ENCODE measurements at regions not wholly inside any gene's neighbourhood (a gene's known extent, or its start where the extent isn't known, plus 50 kb on each side); places are given as distances from the start of the nearest gene placed in this dataset.

DNA sequence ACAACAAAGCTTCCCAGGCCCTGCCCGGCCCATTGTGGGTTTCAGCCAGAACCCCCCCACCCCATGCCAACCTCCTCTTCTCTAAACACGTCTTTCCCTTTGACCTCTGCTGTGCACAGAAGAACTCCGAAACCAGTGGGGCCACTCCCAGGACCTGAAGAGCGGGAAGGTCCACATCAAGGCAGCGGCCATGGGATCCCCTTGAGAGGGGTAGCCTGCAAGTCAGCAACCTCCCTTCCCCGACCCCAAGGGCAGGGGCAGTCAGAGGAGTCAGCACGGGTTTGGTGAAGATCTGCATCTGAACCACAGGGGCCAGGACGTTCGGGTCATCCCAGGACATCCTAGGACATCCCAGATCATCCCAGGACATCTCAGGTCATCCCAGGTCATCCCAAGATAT is 379.9 kb upstream of the IRX4 start:
- TF ChIP-seq, protein P1, sequence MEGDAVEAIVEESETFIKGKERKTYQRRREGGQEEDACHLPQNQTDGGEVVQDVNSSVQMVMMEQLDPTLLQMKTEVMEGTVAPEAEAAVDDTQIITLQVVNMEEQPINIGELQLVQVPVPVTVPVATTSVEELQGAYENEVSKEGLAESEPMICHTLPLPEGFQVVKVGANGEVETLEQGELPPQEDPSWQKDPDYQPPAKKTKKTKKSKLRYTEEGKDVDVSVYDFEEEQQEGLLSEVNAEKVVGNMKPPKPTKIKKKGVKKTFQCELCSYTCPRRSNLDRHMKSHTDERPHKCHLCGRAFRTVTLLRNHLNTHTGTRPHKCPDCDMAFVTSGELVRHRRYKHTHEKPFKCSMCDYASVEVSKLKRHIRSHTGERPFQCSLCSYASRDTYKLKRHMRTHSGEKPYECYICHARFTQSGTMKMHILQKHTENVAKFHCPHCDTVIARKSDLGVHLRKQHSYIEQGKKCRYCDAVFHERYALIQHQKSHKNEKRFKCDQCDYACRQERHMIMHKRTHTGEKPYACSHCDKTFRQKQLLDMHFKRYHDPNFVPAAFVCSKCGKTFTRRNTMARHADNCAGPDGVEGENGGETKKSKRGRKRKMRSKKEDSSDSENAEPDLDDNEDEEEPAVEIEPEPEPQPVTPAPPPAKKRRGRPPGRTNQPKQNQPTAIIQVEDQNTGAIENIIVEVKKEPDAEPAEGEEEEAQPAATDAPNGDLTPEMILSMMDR (IDR thresholded peaks at IDR 0.05; ENCODE audit: borderline replicate concordance, extremely low read depth, low read length, poor library complexity, severe bottlenecking) = no peak
- no peak for TF ChIP-seq EZH2 (IDR thresholded peaks at IDR 0.05; ENCODE audit: borderline replicate concordance, low read depth, low read length, severe bottlenecking)

Data from DND-41 (cell line).